BLaER1 (cell line): ENCODE measurements at regions not wholly inside any gene's neighbourhood (a gene's known extent, or its start where the extent isn't known, plus 50 kb on each side); places are given as distances from the start of the nearest gene placed in this dataset.
A peak's percentile ranks its signal among the peaks of the same experiment; 100 is the strongest.

Source experiments
- H3K27ac ChIP-seq: shearing (Covaris generic); formaldehyde crosslinking; 2 replicates; pipeline ENCODE4 v1.8.1; 2022
- H3K27me3 ChIP-seq: shearing (Covaris generic); formaldehyde crosslinking; 2 replicates; pipeline ENCODE4 v1.8.1; 2022
- H3K36me3 ChIP-seq: shearing (Covaris generic); formaldehyde crosslinking; 2 replicates; pipeline ENCODE4 v1.8.1; 2022
- H3K4me1 ChIP-seq: shearing (Covaris generic); formaldehyde crosslinking; 2 replicates; pipeline ENCODE4 v1.8.1; 2022
- H3K4me2 ChIP-seq: shearing (Covaris generic); formaldehyde crosslinking; 2 replicates; pipeline ENCODE4 v1.8.1; 2022
- H3K4me3 ChIP-seq: shearing (Covaris generic); formaldehyde crosslinking; 2 replicates; pipeline ENCODE4 v1.8.1; 2022
- H3K9ac ChIP-seq: shearing (Covaris generic); formaldehyde crosslinking; 2 replicates; pipeline ENCODE4 v1.8.1; 2022
- H3K9me3 ChIP-seq: shearing (Covaris generic); formaldehyde crosslinking; 2 replicates; pipeline ENCODE4 v1.8.1; 2022
- H4K20me1 ChIP-seq: shearing (Covaris generic); formaldehyde crosslinking; 2 replicates; pipeline ENCODE4 v1.8.1; 2022
- Cebpa-rat ChIP-seq: shearing (Covaris generic); IDR thresholded peaks from 2 replicates; pipeline ENCODE4 v1.8.1; 2022

DNA sequence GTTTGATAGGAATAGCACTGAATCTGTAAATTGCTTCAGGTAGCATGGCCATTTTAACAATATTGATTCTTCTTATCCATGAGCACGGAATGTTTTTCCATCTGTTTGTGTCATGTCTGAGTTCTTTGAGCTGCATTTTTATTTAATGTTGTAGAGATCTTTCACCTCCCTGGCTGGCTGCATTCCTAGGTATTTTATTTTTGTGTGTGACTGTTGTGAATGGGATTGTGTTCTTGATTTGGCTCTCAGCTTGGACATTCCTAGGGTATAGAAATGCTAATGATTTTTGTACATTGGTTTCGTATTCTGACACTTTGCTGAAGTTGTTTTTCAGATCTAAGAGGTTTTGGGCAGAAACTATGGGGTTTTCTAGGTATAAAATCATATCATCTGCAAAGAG, 152.9 kb upstream of the CHD1 start:
- Histone ChIP-seq H3K36me3 (no peaks in the 10 kb centered on the region), H3K9me3 (no peaks in the 10 kb centered on the region), H3K4me2 (no peak overlapping the region), H3K4me3 (no peak overlapping the region), H4K20me1 (no peaks in the 10 kb centered on the region), H3K27ac (no peak overlapping the region), H3K9ac (no peak overlapping the region), H3K4me1 (no peaks in the 10 kb centered on the region), H3K27me3 (no peaks in the 10 kb centered on the region)
- no peak for TF ChIP-seq Cebpa-rat

DNA sequence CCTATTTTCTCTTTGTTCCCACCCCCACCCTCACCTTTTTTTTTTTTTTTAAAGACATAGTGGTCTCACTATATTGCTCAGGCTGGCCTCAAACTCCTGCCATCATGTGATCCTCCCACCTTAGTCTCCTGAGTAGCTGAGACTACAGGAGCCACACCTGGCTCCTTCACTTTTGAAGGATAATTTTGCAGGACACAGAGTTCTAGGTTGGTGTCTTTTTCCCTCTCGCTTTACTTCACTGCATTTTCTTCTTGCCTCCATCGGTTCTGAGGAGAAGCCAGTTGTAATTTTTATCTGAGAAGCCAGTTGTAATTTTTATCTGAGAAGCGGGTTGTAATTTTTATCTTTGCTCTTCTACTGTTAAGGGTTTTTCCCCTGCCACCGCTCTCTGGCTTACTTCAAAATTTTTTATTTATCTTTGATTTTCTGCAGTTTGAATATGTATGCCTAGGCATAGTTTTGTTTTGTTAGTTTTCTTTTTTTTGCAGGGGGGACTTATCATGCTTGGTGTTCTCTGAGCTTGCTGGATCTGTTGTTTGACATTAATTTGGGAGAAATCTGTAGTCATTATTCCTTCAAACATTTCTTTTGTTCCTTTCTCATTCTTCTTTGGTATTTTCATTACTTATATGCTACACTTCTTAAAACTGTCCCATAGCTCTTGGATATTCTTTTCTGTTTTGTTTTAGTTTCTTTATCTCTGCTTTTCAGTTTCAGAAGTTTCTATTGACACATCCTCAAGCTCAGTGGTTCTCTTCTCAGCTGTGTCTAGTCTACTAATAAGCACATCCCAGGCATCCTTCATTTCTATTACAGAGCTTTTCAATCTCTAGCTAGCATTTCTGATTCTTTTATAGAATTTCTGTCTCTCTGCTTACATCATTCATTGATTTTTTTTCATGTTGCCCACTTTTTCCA, 148.2 kb upstream of the CHD1 start:
- Histone ChIP-seq H3K4me2 (no peak overlapping the region), H3K27ac (no peak overlapping the region), H3K9ac (no peak overlapping the region), H3K27me3 (no peaks in the 10 kb centered on the region), H4K20me1 (no peaks in the 10 kb centered on the region), H3K4me1 (no peaks in the 10 kb centered on the region), H3K36me3 (no peaks in the 10 kb centered on the region), H3K4me3 (no peak overlapping the region), H3K9me3 (no peaks in the 10 kb centered on the region)
- TF ChIP-seq Cebpa-rat, result no peak

- Histone ChIP-seq H3K9me3 (no peaks in the 10 kb centered on the region), H4K20me1 (no peaks in the 10 kb centered on the region), H3K27ac (no peak overlapping the region), H3K9ac (no peak overlapping the region), H3K36me3 (no peaks in the 10 kb centered on the region), H3K27me3 (no peaks in the 10 kb centered on the region), H3K4me1 (no peaks in the 10 kb centered on the region), H3K4me3 (no peak overlapping the region), H3K4me2 (no peak overlapping the region)
- TF ChIP-seq Cebpa-rat, result no peak
These were observed 144.0 kb upstream of the CHD1 start for GRCh38 chr5:99072846-99073245.

GRCh38 chr5:99070822-99071221, 142.0 kb upstream of the CHD1 start:
- H3K4me1 ChIP-seq, result no peaks in the 10 kb centered on the region
- no peaks in the 10 kb centered on the region for H4K20me1 ChIP-seq
- H3K36me3 ChIP-seq, result no peaks in the 10 kb centered on the region
- H3K4me3 ChIP-seq, result no peak overlapping the region
- no peaks in the 10 kb centered on the region for H3K9me3 ChIP-seq
- H3K27me3 ChIP-seq, result no peaks in the 10 kb centered on the region
- no peak overlapping the region for H3K4me2 ChIP-seq
- no peak overlapping the region for H3K9ac ChIP-seq
- TF ChIP-seq Cebpa-rat, result no peak
- no peak overlapping the region for H3K27ac ChIP-seq

DNA sequence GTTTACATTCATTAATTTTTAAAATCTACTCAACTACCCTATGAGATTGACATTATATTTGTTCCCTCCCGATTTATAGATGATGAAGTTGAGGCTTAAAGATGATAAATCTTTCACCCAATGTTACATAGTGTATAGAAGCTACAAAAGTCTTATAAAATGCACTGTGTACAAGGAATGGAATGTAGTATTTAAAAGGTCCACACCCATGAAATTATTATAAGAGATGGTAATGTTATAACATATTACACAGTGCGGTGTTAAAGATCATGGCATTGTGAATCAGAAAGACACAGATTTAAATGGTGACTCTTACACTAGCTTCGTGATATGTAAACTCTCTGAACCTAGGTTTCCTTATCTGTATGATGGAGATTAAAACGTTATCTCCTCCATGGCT, 141.6 kb upstream of the CHD1 start:
- Histone ChIP-seq H3K36me3 (no peaks in the 10 kb centered on the region), H3K27me3 (no peaks in the 10 kb centered on the region), H3K4me3 (no peak overlapping the region), H4K20me1 (no peaks in the 10 kb centered on the region), H3K4me1 (no peaks in the 10 kb centered on the region), H3K4me2 (no peak overlapping the region), H3K9ac (no peak overlapping the region), H3K27ac (no peak overlapping the region), H3K9me3 (no peaks in the 10 kb centered on the region)
- no peak for TF ChIP-seq Cebpa-rat

DNA sequence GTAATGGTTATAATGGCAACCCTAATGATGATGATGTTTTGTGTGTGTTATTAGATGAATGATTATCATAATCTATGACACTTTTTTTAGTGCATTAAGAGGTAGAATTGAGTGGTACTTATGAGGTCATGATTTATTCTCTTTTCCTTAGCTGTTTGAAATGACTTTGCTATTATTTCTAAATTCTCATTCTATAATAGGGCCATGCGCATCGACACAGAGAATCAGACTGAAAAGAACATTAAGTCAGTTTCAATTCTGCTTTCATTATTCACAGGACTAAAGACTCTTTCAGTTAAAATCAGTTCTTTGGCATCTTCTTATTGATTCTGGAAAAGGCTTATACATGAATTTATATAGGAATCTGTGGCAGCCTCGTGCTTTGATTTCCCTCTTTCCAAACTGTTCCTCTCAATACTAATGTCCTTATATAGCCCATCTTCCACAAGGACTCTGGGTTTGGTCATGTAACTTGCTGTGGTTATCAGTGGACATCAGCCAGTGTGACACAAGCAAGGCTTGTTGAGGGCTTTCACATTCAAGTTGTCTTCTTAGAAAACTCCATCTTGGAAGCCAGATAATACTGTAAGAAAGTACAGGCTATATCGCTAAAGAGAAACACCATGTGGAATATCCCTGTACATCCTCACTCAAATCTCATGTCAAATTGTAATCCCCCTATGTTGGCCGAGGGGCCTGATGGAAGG, 140.3 kb upstream of the CHD1 start:
- H3K36me3 ChIP-seq, result no peaks in the 10 kb centered on the region
- H4K20me1 ChIP-seq, result no peaks in the 10 kb centered on the region
- no peak overlapping the region for H3K4me2 ChIP-seq
- no peak overlapping the region for H3K27ac ChIP-seq
- H3K9me3 ChIP-seq, result no peaks in the 10 kb centered on the region
- no peaks in the 10 kb centered on the region for H3K4me1 ChIP-seq
- H3K4me3 ChIP-seq, result no peak overlapping the region
- H3K9ac ChIP-seq, result no peak overlapping the region
- no peaks in the 10 kb centered on the region for H3K27me3 ChIP-seq
- no peak for TF ChIP-seq Cebpa-rat

- Histone ChIP-seq H3K9me3 (no peaks in the 10 kb centered on the region), H4K20me1 (no peaks in the 10 kb centered on the region), H3K9ac (no peak overlapping the region), H3K4me3 (no peak overlapping the region), H3K36me3 (no peaks in the 10 kb centered on the region), H3K27ac (no peak overlapping the region), H3K4me2 (no peak overlapping the region), H3K4me1 (peaks cover 9% of the 10 kb centered on the region; the same call in 1 of the 2 replicates), H3K27me3 (no peaks in the 10 kb centered on the region)
- TF ChIP-seq Cebpa-rat, result no peak
These were observed 134.9 kb upstream of the CHD1 start for GRCh38 chr5:99063737-99064136.

- Histone ChIP-seq H3K4me3 (no peak overlapping the region), H3K9ac (0 out of 2 replicates have a peak overlapping the region, but pooled peaks have one; percentile 18), H3K4me1 (peaks cover 9% of the 10 kb centered on the region; the same call in 1 of the 2 replicates), H4K20me1 (no peaks in the 10 kb centered on the region), H3K36me3 (no peaks in the 10 kb centered on the region), H3K27me3 (no peaks in the 10 kb centered on the region), H3K9me3 (no peaks in the 10 kb centered on the region), H3K27ac (no peak overlapping the region), H3K4me2 (no peak overlapping the region)
- TF ChIP-seq Cebpa-rat, result no peak
These were observed 132.9 kb upstream of the CHD1 start for GRCh38 chr5:99061711-99062110.

DNA sequence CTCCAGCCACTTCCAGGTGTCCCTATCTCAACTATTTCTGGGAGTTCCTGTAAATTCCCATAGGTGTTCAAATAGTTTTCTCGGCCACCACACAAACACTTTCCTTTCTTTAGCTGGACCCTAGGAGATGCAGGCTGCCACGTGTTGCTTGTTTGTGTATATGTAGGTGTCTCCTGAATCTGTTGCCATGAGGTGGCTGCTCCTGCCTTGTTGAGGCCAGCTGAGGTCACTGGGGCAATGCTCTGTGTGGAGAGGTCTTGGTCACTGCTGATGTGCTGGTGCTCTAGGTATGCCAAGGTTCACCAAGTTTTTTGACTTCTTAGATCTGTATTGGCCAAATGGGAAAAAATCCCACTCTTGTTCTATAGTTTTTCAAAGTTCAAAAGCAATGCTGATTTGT, 132.5 kb upstream of the CHD1 start:
- Histone ChIP-seq H3K27me3 (no peaks in the 10 kb centered on the region), H3K4me2 (no peak overlapping the region), H3K9me3 (no peaks in the 10 kb centered on the region), H4K20me1 (no peaks in the 10 kb centered on the region), H3K27ac (no peak overlapping the region), H3K4me3 (no peak overlapping the region), H3K36me3 (no peaks in the 10 kb centered on the region), H3K9ac (0 out of 2 replicates have a peak overlapping the region, but pooled peaks have one; percentile 18), H3K4me1 (peaks cover 9% of the 10 kb centered on the region; the same call in 1 of the 2 replicates)
- no peak for TF ChIP-seq Cebpa-rat
